K562 (cell line): ENCODE measurements at regions not wholly inside any gene's neighbourhood (a gene's known extent, or its start where the extent isn't known, plus 50 kb on each side); places are given as distances from the start of the nearest gene placed in this dataset.

Experiments
- CCAR2 ChIP-seq: fragments of 200-400 bp; formaldehyde crosslinking; IDR thresholded peaks from 2 replicates; pipeline ENCODE4 v1.6.1; 2017; ENCODE audit warnings: mild to moderate bottlenecking, low read depth, low read length
- CHCHD3 ChIP-seq: fragments of 250-450 bp; sonication (Bioruptor Pico); IDR thresholded peaks from 2 replicates; pipeline ENCODE4 v2.1.2; 2022; ENCODE audit warnings: mild to moderate bottlenecking
- ELF4 ChIP-seq: fragments of 450-650 bp; formaldehyde crosslinking; IDR thresholded peaks from 2 replicates; pipeline ENCODE4 v1.4.0; 2022; ENCODE audit warnings: missing genetic modification characterization
- ERF ChIP-seq: fragments of 450-650 bp; formaldehyde crosslinking; IDR thresholded peaks from 2 replicates; pipeline ENCODE4 v1.4.0; 2020; ENCODE audit warnings: mild to moderate bottlenecking, mixed read lengths
- FOXM1 ChIP-seq, 2 experiments: fragments of 450-650 bp in 1 of 2; sonication (generic) in 1 of 2; formaldehyde crosslinking in 1 of 2; IDR thresholded peaks; 2 replicates each; pipeline versions ENCODE4 v1.6.1 to v1.9.0; 2017 to 2022; ENCODE audit warnings: low read depth in 2 of 2, mild to moderate bottlenecking in 2 of 2, missing genetic modification reagents in 1 of 2, moderate library complexity in 1 of 2
- KDM2B ChIP-seq: fragments of 250-450 bp; sonication (Bioruptor Pico); IDR thresholded peaks from 2 replicates; pipeline ENCODE4 v1.8.0; 2021; ENCODE audit warnings: mild to moderate bottlenecking, moderate library complexity
- MAZ ChIP-seq, 2 experiments: fragments of 450-650 bp in 1 of 2; sonication (generic) in 1 of 2; formaldehyde crosslinking; IDR thresholded peaks in 1 of 2; conservative IDR thresholded peaks in 1 of 2; 2 replicates each; pipeline versions ENCODE4 v1.4.0 to v1.5.0; 2020; ENCODE audit warnings: mild to moderate bottlenecking in 1 of 2, missing genetic modification reagents in 1 of 2
- MCM2 ChIP-seq: fragments of 450-650 bp; IDR thresholded peaks from 2 replicates; pipeline ENCODE4 v1.6.1; 2017; ENCODE audit warnings: low read depth, mild to moderate bottlenecking
- MNT ChIP-seq, 2 experiments: fragments of 450-650 bp; conservative IDR thresholded peaks; 2 replicates each; pipeline ENCODE4 v1.6.1; 2017; ENCODE audit warnings: mild to moderate bottlenecking in 2 of 2, moderate library complexity in 2 of 2
- MTA2 ChIP-seq: fragments of 450-650 bp; IDR thresholded peaks from 2 replicates; pipeline ENCODE4 v1.6.1; 2016; ENCODE audit warnings: low read depth
- PHTF2 ChIP-seq: fragments of 250-450 bp; sonication (Bioruptor Pico); IDR thresholded peaks from 2 replicates; pipeline ENCODE4 v1.5.0; 2021; ENCODE audit warnings: mild to moderate bottlenecking
- POLR2A ChIP-seq: fragments of 450-650 bp; conservative IDR thresholded peaks from 2 replicates; pipeline ENCODE4 v1.6.1; 2016
- POLR2AphosphoS2 ChIP-seq: IDR thresholded peaks from 2 replicates; pipeline ENCODE4 v1.6.1; 2012; ENCODE audit warnings: low read length, improper control_type of control experiment
- PTTG1 ChIP-seq: fragments of 450-650 bp; IDR thresholded peaks from 2 replicates; pipeline ENCODE4 v1.6.1; 2016; ENCODE audit warnings: low read depth, mild to moderate bottlenecking, missing genetic modification characterization, missing compliant biosample characterization
- RNF219 ChIP-seq: fragments of 250-450 bp; sonication (Bioruptor Pico); IDR thresholded peaks from 2 replicates; pipeline ENCODE4 v1.5.0; 2022; ENCODE audit warnings: mild to moderate bottlenecking
- SFPQ ChIP-seq: fragments of 200-400 bp; formaldehyde crosslinking; IDR thresholded peaks from 2 replicates; pipeline ENCODE4 v1.6.1; 2017; ENCODE audit warnings: mild to moderate bottlenecking, low read depth, low read length, moderate library complexity
- SNRNP70 ChIP-seq: fragments of 200-400 bp; formaldehyde crosslinking; optimal IDR thresholded peaks from 2 replicates; pipeline ENCODE3; 2017; ENCODE audit warnings: low read depth, low read length
- SRSF9 ChIP-seq: fragments of 200-400 bp; formaldehyde crosslinking; IDR thresholded peaks from 2 replicates; pipeline ENCODE4 v1.6.1; 2017; ENCODE audit warnings: low read depth, low read length, borderline replicate concordance
- TBL1XR1 ChIP-seq, 2 experiments: IDR thresholded peaks; 2 replicates each; pipeline ENCODE4 v1.6.1; 2012; ENCODE audit warnings: improper control_type of control experiment in 2 of 2, low read length in 2 of 2, mild to moderate bottlenecking in 1 of 2
- ZFP1 ChIP-seq: fragments of 450-650 bp; formaldehyde crosslinking; IDR thresholded peaks from 2 replicates; pipeline ENCODE4 v1.4.0; 2020; ENCODE audit warnings: mild to moderate bottlenecking, mixed read lengths
- ZNF395 ChIP-seq: fragments of 200-800 bp; sonication (Bioruptor generic); IDR thresholded peaks from 2 replicates; pipeline ENCODE4 v1.6.1; 2017; ENCODE audit warnings: missing genetic modification characterization, missing compliant biosample characterization
- ZNF551 ChIP-seq: fragments of 250-450 bp; sonication (Bioruptor Pico); IDR thresholded peaks from 2 replicates; pipeline ENCODE4 v1.5.0; 2021; ENCODE audit warnings: mild to moderate bottlenecking, moderate library complexity

- TF ChIP-seq MCM2, result no peak
- peak; percentile 72 for TF ChIP-seq POLR2A
- TF ChIP-seq SRSF9, result no peak
- TF ChIP-seq ZNF551 (CRISPR knock-in tag), result no peak
- peak; percentile 53; the same call in 1 of the 2 replicates for TF ChIP-seq POLR2AphosphoS2
- 0 out of 4 replicates have a peak, but pooled peaks of 1 of the 2 experiments have one; percentile 17 for TF ChIP-seq MAZ (CRISPR knock-in tag; conservative IDR thresholded peaks at IDR 0.05 in 1 of 2, IDR thresholded peaks at IDR 0.05 in 1 of 2)
- TF ChIP-seq CHCHD3 (CRISPR knock-in tag), result peak; percentile 24; the same call in 1 of the 2 replicates
- 0 out of 2 replicates have a peak, but pooled peaks have one; percentile 56 for TF ChIP-seq ZNF395
- no peak for TF ChIP-seq RNF219 (CRISPR knock-in tag)
- TF ChIP-seq TBL1XR1 (IDR thresholded peaks at IDR 0.05; ENCODE audit: low read length in 2 of 2), result peak in 1 of 2 experiments; percentile 79; a peak in 2 of 4 replicates
- TF ChIP-seq SFPQ, result no peak
- no peak; the same call in 1 of the 2 replicates for TF ChIP-seq ERF
- no peak for TF ChIP-seq SNRNP70
- TF ChIP-seq ELF4 (CRISPR knock-in tag), result peak; percentile 82; the same call in 1 of the 2 replicates
- no peak for TF ChIP-seq PTTG1 (tag)
- peak; percentile 21 to 51; a peak in 2 of 4 replicates for TF ChIP-seq MNT (conservative IDR thresholded peaks at IDR 0.05)
- TF ChIP-seq PHTF2 (CRISPR knock-in tag), result no peak
- no peak for TF ChIP-seq KDM2B (CRISPR knock-in tag)
- no peak for TF ChIP-seq FOXM1 (IDR thresholded peaks at IDR 0.05; ENCODE audit: low read depth)
- TF ChIP-seq FOXM1 (CRISPR knock-in tag; IDR thresholded peaks at IDR 0.05; ENCODE audit: low read depth), result no peak
- TF ChIP-seq CCAR2, result no peak
- no peak for TF ChIP-seq ZFP1 (CRISPR knock-in tag)
- peak; percentile 33; the same call in 1 of the 2 replicates for TF ChIP-seq MTA2
These were observed 69.1 kb upstream of the WDR1 start (continued) for GRCh38 chr4:10185518-10186227.
